Activated T-cell treated with anti-CD3 and anti-CD28 coated beads for 48 hours (primary cell): ENCODE measurements at regions not wholly inside any gene's neighbourhood (a gene's known extent, or its start where the extent isn't known, plus 50 kb on each side); places are given as distances from the start of the nearest gene placed in this dataset.
A peak's percentile ranks its signal among the peaks of the same experiment; 100 is the strongest.

Experiments used
- DNase-seq: peaks from one replicate; pipeline ENCODE4 v3.0.0-alpha.2; 2020; ENCODE audit warnings: low read depth

DNA sequence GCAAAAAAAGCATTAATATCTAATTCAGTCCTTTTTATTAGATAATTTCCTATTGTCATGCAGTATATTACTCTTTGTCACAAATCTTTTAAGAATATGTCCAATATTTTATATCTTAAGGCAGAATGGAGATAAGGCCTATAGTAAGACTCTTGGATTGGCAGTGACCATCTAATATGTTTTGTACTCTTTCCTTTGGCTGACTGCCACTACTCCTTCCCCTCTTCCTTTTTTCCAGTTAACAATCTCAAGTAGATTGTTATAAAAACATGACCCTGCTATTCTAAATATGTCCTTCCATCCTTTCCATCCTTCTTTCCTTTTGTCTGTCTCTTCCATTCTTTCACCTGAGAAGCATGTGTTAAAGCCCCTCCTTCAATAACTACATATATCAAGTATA is 92.8 kb upstream of the TMEM168 start:
- no peak for DNase-seq

DNA sequence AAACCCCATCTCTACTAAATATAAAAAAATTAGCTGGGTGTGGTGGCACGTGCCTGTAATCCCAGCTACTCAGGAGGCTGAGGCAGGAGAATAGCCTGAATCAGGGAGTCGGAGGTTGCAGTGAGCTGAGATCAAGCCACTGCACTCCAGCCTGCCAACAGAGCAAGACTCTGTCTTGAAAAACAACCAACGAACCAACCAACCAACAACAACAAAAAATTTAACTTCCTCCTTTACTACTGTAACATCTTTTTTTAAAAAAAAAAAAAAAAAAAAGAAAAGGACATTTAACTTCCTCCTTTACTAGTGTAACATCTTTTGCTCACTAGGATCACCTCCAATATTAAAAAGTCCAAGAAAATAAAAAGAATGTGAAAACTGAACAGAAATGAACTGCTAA is 92.3 kb upstream of the TMEM168 start:
- no peak for DNase-seq

GRCh38 chr7:112882022-112882421 is 91.8 kb upstream of the TMEM168 start:
- no peak for DNase-seq

DNA sequence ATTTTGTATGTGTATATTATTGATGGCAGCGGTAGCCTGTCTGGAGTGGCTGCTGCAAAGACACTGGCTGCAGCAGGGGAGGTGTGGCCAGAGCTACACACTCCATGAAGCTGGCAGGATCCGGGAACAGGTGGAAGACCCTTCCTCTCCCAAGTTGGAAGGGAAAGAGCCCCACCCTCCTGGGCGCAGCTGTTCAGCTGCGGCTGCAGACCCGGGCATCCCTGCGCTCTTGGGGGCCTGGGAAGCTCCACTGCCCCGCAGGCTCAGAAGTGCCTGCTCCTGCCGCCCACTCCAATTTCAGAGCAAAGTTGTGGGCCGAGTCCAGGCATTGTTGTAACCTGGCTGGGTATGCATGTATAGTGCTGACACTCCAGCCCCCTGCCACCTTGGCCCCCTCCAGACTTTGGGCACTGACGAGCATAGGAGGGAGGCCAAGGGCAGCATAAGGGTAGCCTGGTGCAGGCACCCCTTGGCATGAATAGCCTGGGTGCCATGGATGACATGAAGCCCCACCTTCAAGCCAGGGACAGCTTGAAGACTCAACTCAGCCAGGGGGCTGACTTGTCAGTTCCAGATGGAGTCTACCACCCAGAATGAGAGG is 90.7 kb upstream of the TMEM168 start:
- DNase-seq, result no peak

GRCh38 chr7:112877691-112878460 is 87.7 kb upstream of the TMEM168 start:
- no peak for DNase-seq

DNA sequence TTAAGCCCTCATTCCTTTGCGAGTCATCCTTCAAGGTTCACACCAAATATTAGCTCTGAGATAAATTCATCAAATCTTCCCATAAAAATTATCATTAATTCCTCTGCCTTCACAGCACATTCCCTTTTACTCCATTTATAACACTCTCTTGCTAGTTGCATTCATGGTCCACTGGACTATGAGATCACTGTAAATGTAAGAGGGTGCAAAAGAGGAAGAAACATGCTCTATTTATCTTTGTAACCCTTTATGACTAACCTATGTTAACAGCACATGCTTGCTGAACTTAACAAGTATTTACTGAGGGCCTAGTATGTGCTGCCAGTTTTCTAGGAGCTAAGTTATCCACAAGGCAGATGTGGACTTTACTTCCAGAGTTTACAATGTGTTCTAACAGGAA is 86.7 kb upstream of the TMEM168 start:
- no peak for DNase-seq

GRCh38 chr7:112874909-112875308 is 84.7 kb upstream of the TMEM168 start:
- no peak for DNase-seq

DNA sequence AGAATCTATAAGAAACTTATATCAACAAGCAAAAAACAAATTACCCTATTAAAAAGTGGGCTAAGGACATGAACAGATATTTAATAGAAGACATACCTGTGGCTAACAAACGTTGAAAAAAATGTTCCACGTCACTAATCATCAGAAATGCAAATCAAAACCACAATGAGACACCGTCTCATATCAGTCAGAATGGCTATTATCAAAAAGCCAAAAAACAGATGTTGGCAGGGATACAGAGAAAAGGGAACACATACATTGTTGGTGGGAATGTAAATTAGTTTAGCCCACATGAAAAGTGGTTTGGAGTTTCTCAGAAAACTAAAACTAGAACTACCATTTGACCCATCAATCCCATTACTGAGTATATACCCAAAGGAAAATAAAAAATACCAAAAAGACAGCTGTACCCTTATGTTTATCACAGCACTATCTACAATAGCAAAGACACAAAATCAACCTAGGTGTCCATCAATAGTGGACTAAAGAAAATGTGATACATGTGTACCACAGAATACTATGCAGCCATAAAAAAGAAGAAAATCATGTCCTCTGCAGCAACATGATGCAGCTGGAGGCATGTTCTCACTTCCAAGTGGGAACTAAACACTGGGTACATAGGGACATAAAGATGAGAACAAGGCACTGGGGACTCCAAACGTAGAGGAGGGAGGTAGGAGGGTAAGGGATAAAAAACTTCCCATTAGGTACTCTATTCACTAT is 83.8 kb upstream of the TMEM168 start:
- DNase-seq, result no peak

GRCh38 chr7:112869111-112869774 is 79.0 kb upstream of the TMEM168 start:
- peak; percentile 38 for DNase-seq

GRCh38 chr7:112868609-112869008 is 78.4 kb upstream of the TMEM168 start:
- no peak for DNase-seq

DNA sequence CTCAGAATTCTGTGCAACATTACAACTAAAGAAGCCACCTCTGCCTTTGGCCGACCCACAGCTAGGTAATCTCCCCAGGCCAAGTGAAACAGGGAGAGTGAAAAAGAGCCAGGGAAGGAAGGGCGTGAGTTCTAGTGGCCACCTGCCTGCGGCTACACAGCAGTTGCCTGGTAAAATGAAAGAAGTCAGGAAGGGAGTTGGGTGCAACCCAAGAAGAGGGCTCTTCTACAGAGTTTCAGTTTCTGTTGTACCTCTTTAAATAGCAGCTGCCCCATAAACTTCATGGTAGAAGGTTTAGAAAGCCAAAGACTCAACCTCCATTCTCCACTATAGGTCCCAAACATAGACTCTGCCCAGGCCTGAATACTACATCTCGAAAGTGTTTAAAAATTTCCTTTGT is 76.2 kb upstream of the TMEM168 start:
- no peak for DNase-seq

- no peak for DNase-seq
These were observed 74.2 kb upstream of the TMEM168 start for GRCh38 chr7:112864380-112864779.

GRCh38 chr7:112858838-112859237 is 68.6 kb upstream of the TMEM168 start:
- DNase-seq, result no peak

- no peak for DNase-seq
These were observed 65.0 kb upstream of the TMEM168 start for GRCh38 chr7:112855227-112855626.

GRCh38 chr7:112854169-112854568 is 64.0 kb upstream of the TMEM168 start:
- no peak for DNase-seq

GRCh38 chr7:112853422-112853821 is 63.2 kb upstream of the TMEM168 start:
- no peak for DNase-seq

DNA sequence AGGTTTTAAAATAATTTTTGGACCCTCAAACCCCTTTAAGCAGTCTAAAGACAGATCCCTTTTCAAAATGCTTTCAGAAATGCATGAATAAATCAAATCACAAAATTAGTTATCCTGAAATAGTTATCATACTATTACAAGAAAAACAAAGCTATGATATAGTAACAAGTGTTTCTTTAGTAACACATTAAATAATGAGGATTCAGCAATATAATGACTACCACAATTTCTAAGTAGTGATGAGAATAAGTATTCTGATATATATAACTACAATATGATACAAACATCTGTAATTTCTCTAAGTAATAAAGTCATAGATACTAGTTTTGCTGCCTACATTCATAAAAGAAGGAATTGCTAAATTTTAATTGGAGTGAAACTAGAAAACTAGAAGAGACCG is 53.0 kb upstream of the TMEM168 start:
- no peak for DNase-seq
